Ramos (cell line): ENCODE measurements at regions not wholly inside any gene's neighbourhood (a gene's known extent, or its start where the extent isn't known, plus 50 kb on each side); places are given as distances from the start of the nearest gene placed in this dataset.

Source experiments
- in situ Hi-C: fragments of 300-500 bp; cut with MboI; formaldehyde crosslinking; loops from one replicate; pipeline ENCODE4 v1.14.3; 2022; ENCODE audit warnings: low sequenced_read_pairs; ENCODE audit not compliant: unreplicated experiment

- in situ Hi-C loops: no loop called here
Measured at GRCh38 chr13:78430166-78430791, 173.1 kb downstream of the POU4F1 start.

- in situ Hi-C loops: no loop called here
Measured at GRCh38 chr13:78428646-78429045, 174.7 kb downstream of the POU4F1 start.

- in situ Hi-C loops: no loop called here
Measured at GRCh38 chr13:78426183-78426582, 177.2 kb downstream of the POU4F1 start.

DNA sequence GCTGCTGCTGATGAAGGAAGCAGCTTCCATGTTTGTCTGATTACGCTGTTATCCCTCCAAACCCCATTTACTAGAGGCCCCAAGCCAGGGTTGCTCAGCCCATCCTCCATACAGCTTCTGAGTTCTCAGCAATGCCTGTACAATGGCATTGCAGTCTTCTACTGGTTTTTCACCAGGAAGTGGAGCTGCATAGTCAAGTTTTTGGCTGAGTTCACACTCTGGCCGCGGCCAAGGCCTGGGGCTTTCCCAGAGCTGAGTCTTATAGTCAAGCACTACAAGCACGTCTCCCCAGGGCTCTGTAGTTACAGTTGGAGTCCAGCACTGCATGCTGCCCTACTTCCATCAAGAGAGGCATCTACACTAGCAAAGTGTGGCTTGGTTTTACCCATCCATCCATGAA is 182.5 kb downstream of the POU4F1 start:
- in situ Hi-C loops: no loop called here

DNA sequence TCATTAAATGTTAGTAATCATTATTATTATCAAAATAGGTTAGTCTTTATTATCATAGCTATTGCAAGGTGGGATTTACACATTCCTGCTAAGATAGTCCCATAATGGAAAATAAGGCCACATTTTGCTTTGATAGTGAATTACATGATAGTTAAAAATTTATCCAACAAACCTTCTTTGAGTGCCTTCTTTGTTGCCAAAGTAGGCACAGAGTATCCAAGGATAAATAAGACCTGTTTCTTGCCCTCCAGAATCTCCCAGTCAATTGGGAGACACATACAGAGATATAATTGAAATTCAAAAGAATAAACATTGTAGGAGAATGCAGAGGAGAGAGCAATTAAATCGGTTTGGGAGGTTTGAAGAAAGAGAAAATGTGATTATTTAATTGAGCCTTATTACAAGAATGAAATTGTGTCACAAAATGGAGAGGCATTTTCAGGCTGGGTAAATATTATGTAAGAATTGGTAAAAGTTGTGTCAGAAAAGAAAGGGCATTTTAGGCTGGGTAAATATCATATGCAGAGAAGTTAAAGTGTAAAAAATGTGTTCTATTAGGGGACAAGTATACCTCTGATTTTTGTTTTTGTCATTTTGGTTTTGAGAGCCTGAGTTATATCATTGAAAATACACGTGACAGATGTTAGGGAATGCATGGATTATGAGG is 189.3 kb downstream of the POU4F1 start:
- in situ Hi-C loops: no loop called here

DNA sequence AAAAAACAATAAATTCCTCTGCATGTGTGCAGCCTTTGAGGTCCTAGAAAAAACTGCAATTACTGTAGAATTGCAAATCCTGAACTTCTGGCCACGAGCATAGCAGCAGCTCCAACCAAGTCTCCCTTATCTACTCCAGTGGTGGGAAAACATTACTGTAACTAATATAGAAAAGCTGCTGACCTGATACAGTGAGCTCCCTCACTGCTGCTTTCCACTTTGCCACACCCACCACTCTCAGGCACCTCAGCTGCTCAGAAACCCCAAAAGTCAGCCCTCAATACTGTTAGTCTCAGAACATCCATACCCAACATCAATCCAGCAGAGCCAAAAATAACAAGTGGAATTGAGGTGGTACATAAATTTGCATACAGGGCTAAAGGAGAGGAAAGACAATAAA is 192.5 kb downstream of the POU4F1 start:
- in situ Hi-C loops: no loop called here

DNA sequence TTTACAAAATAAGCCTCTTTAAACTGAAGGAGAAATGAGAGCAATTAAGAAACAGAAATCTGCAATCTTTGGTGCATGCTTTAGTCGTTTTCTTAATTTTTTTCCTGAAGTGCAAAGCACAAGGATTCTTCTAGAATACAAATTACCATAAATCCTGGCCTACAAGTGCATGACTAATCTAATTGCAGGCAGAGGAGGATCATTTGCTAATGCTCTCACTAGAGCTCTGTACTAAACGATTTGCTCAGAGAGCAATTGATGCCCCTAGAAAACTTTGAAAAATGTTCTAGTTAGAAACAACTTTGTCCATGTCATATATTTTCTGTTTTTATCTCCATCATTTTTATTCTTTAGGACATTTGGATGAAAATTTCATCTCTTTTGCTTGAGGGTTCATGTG is 193.2 kb downstream of the POU4F1 start:
- in situ Hi-C loops: no loop called here

GRCh38 chr13:78409172-78409571 is 194.2 kb downstream of the POU4F1 start:
- in situ Hi-C loops: no loop called here

- in situ Hi-C loops: no loop called here
Measured at GRCh38 chr13:78404846-78405360, 198.4 kb downstream of the POU4F1 start.

DNA sequence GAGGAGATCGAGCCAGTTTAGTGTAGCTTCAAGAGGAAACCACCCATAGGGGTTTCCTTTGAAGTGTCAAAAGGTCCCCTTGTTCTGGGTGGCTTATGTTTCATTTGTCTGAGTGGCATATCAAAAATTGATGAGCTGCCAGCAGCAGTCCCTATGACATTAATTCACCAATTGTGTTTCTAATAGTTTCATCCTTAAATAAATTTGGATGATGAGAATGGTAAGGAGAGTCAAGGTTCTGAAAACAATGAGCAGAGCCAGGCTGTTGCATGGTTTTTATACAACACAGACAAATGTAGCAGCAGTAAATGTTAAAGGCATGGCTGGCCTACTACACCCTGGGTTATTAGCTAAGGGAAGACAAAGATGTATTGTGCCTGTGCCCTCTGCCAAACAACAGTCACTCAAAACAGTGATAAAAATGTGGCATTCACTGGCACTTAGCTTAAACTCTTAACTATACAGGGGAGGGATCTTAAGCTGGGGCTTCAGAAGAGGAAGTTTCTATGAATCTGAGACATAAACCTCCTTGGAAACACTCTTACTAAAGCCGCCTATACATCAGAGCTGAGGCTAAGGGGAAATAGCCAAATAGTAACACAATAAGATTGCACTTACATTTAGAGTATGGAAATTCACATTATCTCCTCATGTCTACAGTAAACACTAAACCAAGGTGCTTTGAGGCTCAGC is 200.5 kb downstream of the POU4F1 start:
- in situ Hi-C loops: no loop called here

DNA sequence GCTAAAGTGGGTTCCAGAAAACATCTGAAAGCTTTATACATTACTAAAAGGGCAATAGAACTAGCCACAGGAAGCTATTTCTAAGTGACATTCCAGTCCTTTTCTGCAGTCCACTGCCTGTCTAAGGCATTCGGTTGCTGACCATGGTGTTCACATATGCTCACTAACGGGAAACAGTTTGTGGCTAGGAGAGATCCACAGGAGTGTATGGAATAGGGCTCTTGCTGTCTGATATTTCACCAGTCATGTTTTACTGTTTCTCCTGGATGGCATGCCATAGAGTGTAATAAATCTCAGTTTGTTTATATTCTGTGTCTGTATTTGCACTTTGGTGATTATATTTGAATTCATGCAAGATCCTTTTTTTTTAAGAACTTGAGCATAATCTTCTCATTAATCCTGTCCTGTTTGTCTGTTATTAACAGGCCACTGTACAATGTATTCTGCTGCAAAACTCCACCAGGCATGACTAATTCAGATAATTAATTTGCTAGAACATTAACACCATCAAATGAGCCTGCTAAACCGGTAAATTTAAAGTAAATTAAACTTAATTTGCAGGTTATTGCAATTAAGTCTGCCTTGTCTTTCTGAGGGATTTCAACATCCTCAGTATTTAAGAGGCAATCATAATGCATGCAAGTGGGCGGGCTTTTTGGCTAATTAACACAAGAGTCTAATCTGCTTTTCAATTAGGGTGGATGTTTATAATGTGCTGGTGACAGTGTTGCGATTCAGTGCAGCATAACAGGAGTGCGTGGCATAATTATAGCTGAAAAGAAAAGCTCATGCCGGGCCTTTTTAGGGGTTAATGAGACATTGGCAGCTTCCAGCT is 201.3 kb downstream of the POU4F1 start:
- in situ Hi-C loops: no loop called here

DNA sequence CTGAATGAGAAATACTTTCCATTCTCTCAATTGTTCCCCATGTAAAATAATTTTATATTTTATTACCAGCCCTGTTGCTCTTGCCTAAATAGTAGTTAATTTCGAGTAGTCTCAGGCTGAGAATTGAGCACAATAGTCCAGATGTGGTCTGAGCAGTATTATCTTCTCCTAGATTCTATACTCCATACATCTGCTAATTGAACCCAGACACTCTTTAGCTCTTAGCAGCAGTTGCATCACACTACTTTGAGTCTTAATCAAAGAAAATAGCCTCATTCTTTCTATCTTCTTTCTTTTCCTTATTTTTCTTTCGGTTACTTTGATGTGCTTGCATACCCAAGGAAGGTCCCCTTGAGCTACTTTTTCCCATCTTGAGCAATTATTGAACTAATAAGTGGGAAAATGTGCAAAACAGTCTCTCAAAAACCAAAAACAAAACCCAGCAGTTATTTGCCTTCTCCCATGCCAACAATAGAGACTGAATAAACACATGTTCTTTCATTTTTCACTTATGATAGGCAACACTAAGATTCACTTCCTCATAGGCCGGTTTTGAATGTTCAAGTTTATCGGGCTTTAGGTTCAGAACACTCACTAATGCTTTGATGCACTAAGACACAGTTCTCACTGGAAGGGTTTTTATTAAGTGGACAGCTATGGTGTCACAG is 204.5 kb downstream of the POU4F1 start:
- in situ Hi-C loops: no loop called here

GRCh38 chr13:78393286-78394142 is 209.8 kb downstream of the POU4F1 start:
- in situ Hi-C loops: no loop called here

DNA sequence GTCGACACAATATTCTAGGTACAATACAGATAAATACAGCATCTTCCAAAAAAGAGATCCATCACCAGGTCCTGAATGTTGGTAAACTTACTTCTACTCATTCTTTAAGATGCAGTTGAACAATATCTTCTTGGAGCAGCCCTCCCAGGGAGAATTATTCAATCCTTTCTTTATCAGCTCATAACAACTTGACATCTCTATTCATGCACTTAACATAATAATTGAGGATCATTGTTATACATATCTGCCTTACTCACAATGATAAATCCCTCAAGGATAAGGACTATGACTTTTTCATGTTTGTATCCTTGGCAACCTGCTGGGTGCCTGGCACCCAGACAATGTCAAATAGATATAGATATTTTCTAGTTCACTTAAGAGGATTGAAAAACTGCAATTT is 219.5 kb downstream of the POU4F1 start:
- in situ Hi-C loops: no loop called here

GRCh38 chr13:78383071-78383484 is 220.3 kb downstream of the POU4F1 start:
- in situ Hi-C loops: no loop called here

DNA sequence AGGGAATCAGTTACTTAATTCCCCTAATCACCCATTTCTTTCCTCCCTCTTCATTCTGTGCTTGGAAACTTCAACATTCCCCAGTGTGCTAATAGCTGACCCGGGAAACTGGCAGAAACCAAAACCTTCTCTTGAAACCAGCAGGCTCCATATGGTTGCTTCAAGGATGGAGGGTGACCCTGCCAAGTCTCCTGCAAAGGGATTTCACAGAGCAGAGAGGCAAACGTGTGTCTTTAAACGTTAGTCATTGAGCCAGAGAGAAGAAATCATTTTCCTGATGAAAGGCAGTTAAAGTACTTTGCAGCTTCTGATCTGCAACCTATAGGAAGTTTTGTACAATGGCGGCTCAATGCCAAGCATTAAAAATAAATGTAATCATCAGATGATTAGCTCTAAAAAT is 220.9 kb downstream of the POU4F1 start:
- in situ Hi-C loops: no loop called here

GRCh38 chr13:78376822-78377221 is 226.5 kb downstream of the POU4F1 start:
- in situ Hi-C loops: no loop called here

DNA sequence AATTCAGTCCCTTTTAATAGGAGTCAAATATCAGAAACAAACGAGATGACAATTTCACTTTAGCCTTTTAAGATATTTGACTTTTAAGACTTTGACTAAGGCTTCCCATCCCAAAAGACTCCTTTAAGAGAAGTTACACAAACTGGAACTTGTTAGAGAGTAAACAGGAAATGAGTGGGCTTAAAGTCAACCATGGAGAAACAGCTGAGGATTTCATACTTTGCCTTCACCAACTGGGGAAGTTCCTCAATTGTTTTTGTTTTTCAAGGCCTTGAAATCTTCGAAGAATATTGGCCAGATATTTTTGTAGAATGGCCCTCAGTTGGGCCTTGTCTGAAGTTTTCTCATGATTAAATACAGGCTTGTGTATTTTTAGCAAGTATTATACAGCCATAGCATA is 227.3 kb downstream of the POU4F1 start:
- in situ Hi-C loops: no loop called here

- in situ Hi-C loops: no loop called here
Measured at GRCh38 chr13:78372581-78372980, 230.8 kb downstream of the POU4F1 start.
